GM23338 (cell line): ENCODE measurements at regions not wholly inside any gene's neighbourhood (a gene's known extent, or its start where the extent isn't known, plus 50 kb on each side); places are given as distances from the start of the nearest gene placed in this dataset.

Source experiments
- ATAC-seq: fragments of 200-7000 bp; cut with Tn5 transposase; 3 replicates; pipeline ENCODE4 v1.9.1; 2020
- DNase-seq: peaks from one replicate; pipeline ENCODE4 v3.0.0-alpha.2; 2015; ENCODE audit warnings: low spot score
- H2AFZ ChIP-seq: fragments of 200-600 bp; sonication (generic); 2 replicates; pipeline ENCODE4 v1.8.0; 2016; ENCODE audit warnings: antibody characterized with exemption, mild to moderate bottlenecking, moderate library complexity
- H3F3A ChIP-seq: fragments of 200-600 bp; sonication (generic); replicated peaks from 2 replicates; pipeline ENCODE4 v1.8.0; 2017; ENCODE audit warnings: antibody characterized with exemption, mixed run types, low read depth
- H3K27ac ChIP-seq: fragments of 200-600 bp; sonication (generic); 2 replicates; pipeline ENCODE4 v1.6.1; 2016; ENCODE audit warnings: low read depth
- H3K27me3 ChIP-seq: fragments of 200-600 bp; sonication (generic); 2 replicates; pipeline ENCODE4 v1.8.0; 2016; ENCODE audit warnings: mild to moderate bottlenecking, mixed run types, moderate library complexity; ENCODE audit not compliant: insufficient read depth
- H3K36me3 ChIP-seq: fragments of 200-600 bp; sonication (generic); 2 replicates; pipeline ENCODE4 v1.8.0; 2016; ENCODE audit warnings: mild to moderate bottlenecking; ENCODE audit not compliant: insufficient read depth
- H3K4me1 ChIP-seq: fragments of 200-600 bp; sonication (generic); 2 replicates; pipeline ENCODE4 v1.8.0; 2016; ENCODE audit warnings: mild to moderate bottlenecking, moderate library complexity; ENCODE audit not compliant: insufficient read depth
- H3K4me2 ChIP-seq: fragments of 200-600 bp; sonication (generic); 2 replicates; pipeline ENCODE4 v1.7.1; 2017; ENCODE audit warnings: mixed run types
- H3K4me3 ChIP-seq: fragments of 200-600 bp; sonication (generic); 2 replicates; pipeline ENCODE4 v1.6.1; 2016; ENCODE audit warnings: mixed run types
- H3K79me2 ChIP-seq: fragments of 200-600 bp; sonication (generic); replicated peaks from 2 replicates; pipeline ENCODE4 v1.8.0; 2017; ENCODE audit warnings: mild to moderate bottlenecking; ENCODE audit not compliant: insufficient read depth
- H3K9me2 ChIP-seq: fragments of 200-600 bp; sonication (generic); 2 replicates; pipeline ENCODE4 v1.8.0; 2017; ENCODE audit not compliant: insufficient read depth
- H4K20me1 ChIP-seq: fragments of 200-600 bp; sonication (generic); replicated peaks from 2 replicates; pipeline ENCODE4 v1.8.0; 2017; ENCODE audit warnings: mild to moderate bottlenecking; ENCODE audit not compliant: insufficient read depth
- H3K27ac Mint-ChIP-seq: 2 replicates; pipeline ENCODE4 v1.8.0; 2020; ENCODE audit warnings: inconsistent platforms, mild to moderate bottlenecking, moderate library complexity, mixed read lengths
- H3K27me3 Mint-ChIP-seq: 3 replicates; pipeline ENCODE4 v1.8.0; 2022; ENCODE audit warnings: low read depth, mild to moderate bottlenecking, moderate library complexity, mixed read lengths, inconsistent platforms; ENCODE audit not compliant: insufficient read depth, poor library complexity
- H3K36me3 Mint-ChIP-seq: 3 replicates; pipeline ENCODE4 v1.8.0; 2021; ENCODE audit warnings: low read depth, mild to moderate bottlenecking, inconsistent platforms, moderate library complexity, mixed read lengths
- H3K4me1 Mint-ChIP-seq: 3 replicates; pipeline ENCODE4 v1.8.0; 2020; ENCODE audit warnings: mild to moderate bottlenecking, inconsistent platforms, mixed read lengths
- H3K4me3 Mint-ChIP-seq: 3 replicates; pipeline ENCODE4 v1.8.0; 2021; ENCODE audit warnings: moderate library complexity, mild to moderate bottlenecking, inconsistent platforms, mixed read lengths
- H3K9me3 Mint-ChIP-seq: 3 replicates; pipeline ENCODE4 v1.8.0; 2020; ENCODE audit warnings: moderate library complexity, mild to moderate bottlenecking, inconsistent platforms, mixed read lengths
- CREB1 ChIP-seq: fragments of 250-450 bp; sonication (Bioruptor Pico); IDR thresholded peaks from 2 replicates; pipeline ENCODE4 v1.5.0; 2020; ENCODE audit warnings: low read depth, mild to moderate bottlenecking, moderate library complexity
- CTCF ChIP-seq, 2 experiments: fragments of 200-600 bp in 1 of 2; sonication (generic) in 1 of 2; conservative IDR thresholded peaks; 2 replicates each; pipeline versions ENCODE4 v1.5.1 to v1.6.1; 2016 to 2017; ENCODE audit warnings: antibody characterized with exemption in 2 of 2, low read depth in 2 of 2, mild to moderate bottlenecking in 2 of 2, moderate library complexity in 1 of 2
- EZH2 ChIP-seq: fragments of 200-600 bp; sonication (generic); IDR thresholded peaks from one replicate; pipeline ENCODE4 v1.8.0; 2017; ENCODE audit warnings: antibody characterized with exemption, mild to moderate bottlenecking, low read depth; ENCODE audit not compliant: unreplicated experiment
- JUNB ChIP-seq: IDR thresholded peaks from one replicate; pipeline ENCODE4 v1.6.1; 2016; ENCODE audit warnings: antibody characterized with exemption; ENCODE audit not compliant: unreplicated experiment
- NANOG ChIP-seq: IDR thresholded peaks from 2 replicates; pipeline ENCODE4 v1.6.1; 2016; ENCODE audit warnings: antibody characterized with exemption, borderline replicate concordance
- POLR2AphosphoS5 ChIP-seq: IDR thresholded peaks from 2 replicates; pipeline ENCODE4 v1.6.1; 2016; ENCODE audit warnings: antibody characterized with exemption, low read depth
- REST ChIP-seq: IDR thresholded peaks from one replicate; pipeline ENCODE4 v1.6.1; 2018; ENCODE audit warnings: antibody characterized with exemption; ENCODE audit not compliant: unreplicated experiment
- STAT1 ChIP-seq: IDR thresholded peaks from one replicate; pipeline ENCODE4 v1.6.1; 2016; ENCODE audit warnings: antibody characterized with exemption; ENCODE audit not compliant: unreplicated experiment
- ZNF114 ChIP-seq: fragments of 250-450 bp; sonication (Bioruptor Pico); IDR thresholded peaks from 2 replicates; pipeline ENCODE4 v1.5.0; 2020; ENCODE audit warnings: mild to moderate bottlenecking, moderate library complexity
- ZNF331 ChIP-seq: fragments of 250-450 bp; sonication (Bioruptor Pico); IDR thresholded peaks from 2 replicates; pipeline ENCODE4 v1.5.0; 2020; ENCODE audit warnings: low read depth, mild to moderate bottlenecking, moderate library complexity
- ZNF462 ChIP-seq: fragments of 250-450 bp; sonication (Bioruptor Pico); IDR thresholded peaks from 2 replicates; pipeline ENCODE4 v1.5.0; 2020; ENCODE audit warnings: mild to moderate bottlenecking, moderate library complexity

- ATAC-seq (no peak), DNase-seq (no peak)
- no peaks in the 10 kb centered on the region for H3K27me3 Mint-ChIP-seq
- no peaks in the 10 kb centered on the region for H3K9me3 Mint-ChIP-seq
- Histone ChIP-seq H3K4me3 (no peak overlapping the region), H2AFZ (no peak overlapping the region; the same call in 1 of the 2 replicates), H3K4me1 (no peaks in the 10 kb centered on the region), H3K4me2 (no peak overlapping the region), H3K36me3 (no peaks in the 10 kb centered on the region), H3K27me3 (no peaks in the 10 kb centered on the region), H3K27ac (no peak overlapping the region), H3F3A (no peaks in the 10 kb centered on the region), H3K9me2 (no peaks in the 10 kb centered on the region), H4K20me1 (no peaks in the 10 kb centered on the region), H3K79me2 (no peaks in the 10 kb centered on the region)
- H3K36me3 Mint-ChIP-seq, result no peaks in the 10 kb centered on the region
- no peaks in the 10 kb centered on the region for H3K4me1 Mint-ChIP-seq
- no peak overlapping the region for H3K27ac Mint-ChIP-seq
- TF ChIP-seq CTCF (conservative IDR thresholded peaks at IDR 0.05; ENCODE audit: low read depth in 2 of 2) (no peak), STAT1 (no peak), CREB1 (CRISPR knock-in tag) (no peak), ZNF114 (no peak), EZH2 (no peak), ZNF462 (CRISPR knock-in tag) (no peak), ZNF331 (CRISPR knock-in tag) (no peak), NANOG (no peak), REST (no peak), JUNB (no peak), POLR2AphosphoS5 (no peak)
- H3K4me3 Mint-ChIP-seq, result no peak overlapping the region
Observed at GRCh38 chr13:78981913-78982312, 323.0 kb upstream of the OBI1 start.
